Astrocyte (in vitro differentiated cells and primary cell): ENCODE measurements at regions not wholly inside any gene's neighbourhood (a gene's known extent, or its start where the extent isn't known, plus 50 kb on each side); places are given as distances from the start of the nearest gene placed in this dataset.

Experiments used
- CTCF ChIP-seq: IDR thresholded peaks from 2 replicates; pipeline ENCODE4 v1.5.1; 2011; ENCODE audit warnings: low read depth, mild to moderate bottlenecking, inconsistent platforms, low read length, moderate library complexity; ENCODE audit not compliant: insufficient read depth
- EZH2 ChIP-seq: IDR thresholded peaks from 2 replicates; pipeline ENCODE4 v1.6.1; 2012; ENCODE audit warnings: mild to moderate bottlenecking, low read length, inconsistent platforms; ENCODE audit not compliant: insufficient read depth

DNA sequence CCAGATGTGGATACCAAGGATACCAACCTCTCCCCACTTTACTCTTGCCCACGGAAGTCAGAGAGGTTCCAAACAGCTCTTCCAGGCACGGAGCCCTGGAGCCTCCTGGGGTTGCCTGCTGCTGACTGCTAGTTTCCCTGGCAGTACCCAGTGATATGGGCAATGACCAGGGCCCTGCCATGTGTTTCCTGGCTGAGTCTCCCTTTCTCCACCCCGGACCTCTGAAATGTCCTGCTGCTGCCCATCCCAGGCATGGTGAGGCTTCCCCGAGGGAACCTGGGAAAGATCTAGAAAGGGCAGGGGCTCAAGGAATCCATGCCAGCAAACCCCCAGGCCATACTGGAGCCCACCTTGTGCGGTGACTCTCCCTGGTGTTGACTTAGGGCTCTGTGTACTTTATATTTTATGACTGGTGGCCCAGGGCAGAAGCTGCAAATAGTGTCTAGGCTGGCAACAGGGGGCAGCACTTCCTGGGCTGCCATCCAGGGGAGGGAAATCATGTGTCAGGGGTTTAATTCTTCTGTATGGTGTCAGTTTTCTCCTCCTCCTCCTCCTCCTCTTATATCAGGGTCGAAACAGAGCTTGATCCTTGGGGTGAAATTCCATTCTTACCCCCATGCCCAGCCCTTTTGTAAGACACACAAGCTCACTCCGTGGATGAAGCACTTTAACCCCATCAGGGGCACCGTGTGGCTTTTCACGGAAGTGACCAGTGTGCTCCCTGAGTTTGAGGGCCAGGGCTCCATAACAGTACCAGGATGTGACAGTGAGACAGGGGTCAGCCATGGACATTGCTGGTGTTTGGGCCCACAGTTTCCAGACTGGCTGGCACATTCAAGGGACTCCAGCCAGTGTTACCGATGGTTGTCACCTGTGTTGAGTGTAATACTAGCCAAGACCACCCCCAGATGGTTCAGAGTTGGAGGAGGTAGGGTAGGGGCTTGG, 62.4 kb upstream of the GDF10 start:
- no peak for TF ChIP-seq CTCF
- TF ChIP-seq EZH2: no peak
